ENCODE measurements at regions not wholly inside any gene's neighbourhood (a gene's known extent, or its start where the extent isn't known, plus 50 kb on each side); places are given as distances from the start of the nearest gene placed in this dataset.

GRCh38 chr3:116767726-116768125 is 58.1 kb downstream of the TUSC7 start:
- no peak for DNase-seq

- DNase-seq, result peak; percentile 84
These were observed 61.4 kb downstream of the TUSC7 start for GRCh38 chr3:116770815-116771450.

- DNase-seq, result no peak
These were observed 67.6 kb downstream of the TUSC7 start for GRCh38 chr3:116776880-116777785.

GRCh38 chr3:116785226-116785625 is 75.6 kb downstream of the TUSC7 start:
- no peak for DNase-seq

- no peak for DNase-seq
These were observed 93.1 kb downstream of the TUSC7 start for GRCh38 chr3:116802651-116803050.

- DNase-seq, result no peak
These were observed 96.8 kb downstream of the TUSC7 start for GRCh38 chr3:116806351-116806750.

GRCh38 chr3:116808725-116809124 is 99.1 kb downstream of the TUSC7 start:
- no peak for DNase-seq

- DNase-seq, result no peak
These were observed 99.6 kb downstream of the TUSC7 start for GRCh38 chr3:116809208-116809607.

- DNase-seq, result no peak
These were observed 102.2 kb downstream of the TUSC7 start for GRCh38 chr3:116811754-116812153.

- no peak for DNase-seq
These were observed 103.4 kb downstream of the TUSC7 start for GRCh38 chr3:116812949-116813348.

- no peak for DNase-seq
These were observed 105.7 kb downstream of the TUSC7 start for GRCh38 chr3:116815321-116815720.

- peak; percentile 5 for DNase-seq
These were observed 106.4 kb downstream of the TUSC7 start for GRCh38 chr3:116815831-116816588.

- no peak for DNase-seq
These were observed 111.8 kb downstream of the TUSC7 start for GRCh38 chr3:116821371-116821770.

GRCh38 chr3:116824208-116824607 is 114.6 kb downstream of the TUSC7 start:
- DNase-seq, result no peak

- DNase-seq, result no peak
These were observed 123.6 kb downstream of the TUSC7 start for GRCh38 chr3:116833202-116833601.

GRCh38 chr3:116834816-116835215 is 125.2 kb downstream of the TUSC7 start:
- DNase-seq, result no peak

GRCh38 chr3:116835658-116836057 is 126.1 kb downstream of the TUSC7 start:
- no peak for DNase-seq

GRCh38 chr3:116836286-116836685 is 126.7 kb downstream of the TUSC7 start:
- no peak for DNase-seq

GRCh38 chr3:116837483-116837882 is 127.9 kb downstream of the TUSC7 start:
- DNase-seq, result no peak

GRCh38 chr3:116841003-116841735 is 131.6 kb downstream of the TUSC7 start:
- no peak for DNase-seq

GRCh38 chr3:116842254-116842957 is 132.8 kb downstream of the TUSC7 start:
- DNase-seq, result no peak

Measured in left kidney (tissue), 1 donor.